KMS-11 (cell line): ENCODE measurements at regions not wholly inside any gene's neighbourhood (a gene's known extent, or its start where the extent isn't known, plus 50 kb on each side); places are given as distances from the start of the nearest gene placed in this dataset.

Experiments
- H2AFZ ChIP-seq: fragments of 200-600 bp; sonication (generic); 2 replicates; pipeline ENCODE4 v1.6.1; 2016; ENCODE audit warnings: antibody characterized with exemption, mixed run types, low read depth
- H3K27ac ChIP-seq: fragments of 200-600 bp; sonication (generic); 2 replicates; pipeline ENCODE4 v1.6.1; 2016; ENCODE audit warnings: mild to moderate bottlenecking, mixed run types
- H3K27me3 ChIP-seq: fragments of 200-600 bp; sonication (generic); 2 replicates; pipeline ENCODE4 v1.6.1; 2017; ENCODE audit warnings: mild to moderate bottlenecking, low read depth, mixed run types, moderate library complexity; ENCODE audit not compliant: insufficient read depth
- H3K36me3 ChIP-seq: fragments of 200-600 bp; sonication (generic); 2 replicates; pipeline ENCODE4 v1.6.1; 2017; ENCODE audit warnings: mild to moderate bottlenecking, mixed run types; ENCODE audit not compliant: insufficient read depth
- H3K4me1 ChIP-seq: fragments of 200-600 bp; sonication (generic); 2 replicates; pipeline ENCODE4 v1.6.1; 2016; ENCODE audit warnings: mild to moderate bottlenecking, low read depth, mixed run types; ENCODE audit not compliant: poor library complexity, severe bottlenecking
- H3K4me2 ChIP-seq: fragments of 200-600 bp; sonication (generic); 2 replicates; pipeline ENCODE4 v1.7.0; 2016; ENCODE audit warnings: mild to moderate bottlenecking, mixed run types
- H3K4me3 ChIP-seq: fragments of 200-600 bp; sonication (generic); IDR thresholded peaks from 2 replicates; pipeline ENCODE4 v1.6.1; 2017; ENCODE audit warnings: low read depth, low read length, mixed read lengths; ENCODE audit not compliant: insufficient read depth
- H3K79me2 ChIP-seq: fragments of 200-600 bp; sonication (generic); 2 replicates; pipeline ENCODE4 v1.6.1; 2016; ENCODE audit warnings: low read depth, mixed run types; ENCODE audit not compliant: insufficient read depth
- H3K9ac ChIP-seq: fragments of 200-600 bp; sonication (generic); 2 replicates; pipeline ENCODE4 v1.6.1; 2016; ENCODE audit warnings: mild to moderate bottlenecking, mixed run types
- H4K20me1 ChIP-seq: fragments of 200-600 bp; sonication (generic); 2 replicates; pipeline ENCODE4 v1.6.1; 2016; ENCODE audit warnings: mild to moderate bottlenecking, mixed run types; ENCODE audit not compliant: insufficient read depth
- TF ChIP-seq, protein P1 (sequence below): fragments of 200-600 bp; sonication (generic); conservative IDR thresholded peaks from 2 replicates; pipeline ENCODE4 v1.6.1; 2017; ENCODE audit warnings: low read depth, mild to moderate bottlenecking, antibody characterized with exemption, low read length, moderate library complexity, mixed read lengths

DNA sequence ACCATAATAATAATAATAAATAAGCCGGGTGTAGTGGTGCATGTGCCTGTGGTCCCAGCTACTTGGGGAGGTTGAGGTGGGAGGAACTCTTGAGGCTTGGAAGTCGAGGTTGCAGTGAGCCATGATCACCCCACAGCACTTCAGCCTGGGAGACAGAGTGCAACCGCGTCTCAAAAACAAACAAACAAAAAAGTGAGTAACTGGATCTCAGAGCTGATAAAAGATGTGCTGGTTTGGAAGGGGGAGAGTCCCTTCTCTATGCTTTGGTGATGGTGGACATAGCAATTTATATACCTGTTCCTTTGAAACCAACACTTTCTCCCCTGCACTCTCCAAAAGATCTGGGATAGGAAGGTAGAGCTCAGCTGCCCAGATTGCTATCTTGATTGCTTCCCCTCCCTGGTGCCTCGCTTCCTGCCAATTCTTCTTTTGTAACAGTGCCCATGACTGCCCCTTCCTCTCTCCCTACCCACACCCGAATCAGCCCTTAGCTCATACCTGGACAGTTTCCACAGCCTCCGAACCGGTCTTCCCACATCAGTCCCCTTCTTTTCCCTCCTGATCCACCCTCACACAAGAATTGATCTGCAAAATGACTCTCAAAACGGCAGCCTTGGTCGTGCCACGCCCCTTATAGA is 55.1 kb upstream of the UBE2E1 start:
- TF ChIP-seq, protein P1, sequence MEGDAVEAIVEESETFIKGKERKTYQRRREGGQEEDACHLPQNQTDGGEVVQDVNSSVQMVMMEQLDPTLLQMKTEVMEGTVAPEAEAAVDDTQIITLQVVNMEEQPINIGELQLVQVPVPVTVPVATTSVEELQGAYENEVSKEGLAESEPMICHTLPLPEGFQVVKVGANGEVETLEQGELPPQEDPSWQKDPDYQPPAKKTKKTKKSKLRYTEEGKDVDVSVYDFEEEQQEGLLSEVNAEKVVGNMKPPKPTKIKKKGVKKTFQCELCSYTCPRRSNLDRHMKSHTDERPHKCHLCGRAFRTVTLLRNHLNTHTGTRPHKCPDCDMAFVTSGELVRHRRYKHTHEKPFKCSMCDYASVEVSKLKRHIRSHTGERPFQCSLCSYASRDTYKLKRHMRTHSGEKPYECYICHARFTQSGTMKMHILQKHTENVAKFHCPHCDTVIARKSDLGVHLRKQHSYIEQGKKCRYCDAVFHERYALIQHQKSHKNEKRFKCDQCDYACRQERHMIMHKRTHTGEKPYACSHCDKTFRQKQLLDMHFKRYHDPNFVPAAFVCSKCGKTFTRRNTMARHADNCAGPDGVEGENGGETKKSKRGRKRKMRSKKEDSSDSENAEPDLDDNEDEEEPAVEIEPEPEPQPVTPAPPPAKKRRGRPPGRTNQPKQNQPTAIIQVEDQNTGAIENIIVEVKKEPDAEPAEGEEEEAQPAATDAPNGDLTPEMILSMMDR = no peak
- Histone ChIP-seq H3K9ac (no peak overlapping the region), H3K27ac (no peak overlapping the region), H3K36me3 (no peaks in the 10 kb centered on the region), H3K27me3 (no peaks in the 10 kb centered on the region), H4K20me1 (no peaks in the 10 kb centered on the region), H3K4me2 (no peak overlapping the region), H3K4me1 (peaks cover 21% of the 10 kb centered on the region), H2AFZ (no peak overlapping the region), H3K4me3 (no peak overlapping the region), H3K79me2 (no peaks in the 10 kb centered on the region)

DNA sequence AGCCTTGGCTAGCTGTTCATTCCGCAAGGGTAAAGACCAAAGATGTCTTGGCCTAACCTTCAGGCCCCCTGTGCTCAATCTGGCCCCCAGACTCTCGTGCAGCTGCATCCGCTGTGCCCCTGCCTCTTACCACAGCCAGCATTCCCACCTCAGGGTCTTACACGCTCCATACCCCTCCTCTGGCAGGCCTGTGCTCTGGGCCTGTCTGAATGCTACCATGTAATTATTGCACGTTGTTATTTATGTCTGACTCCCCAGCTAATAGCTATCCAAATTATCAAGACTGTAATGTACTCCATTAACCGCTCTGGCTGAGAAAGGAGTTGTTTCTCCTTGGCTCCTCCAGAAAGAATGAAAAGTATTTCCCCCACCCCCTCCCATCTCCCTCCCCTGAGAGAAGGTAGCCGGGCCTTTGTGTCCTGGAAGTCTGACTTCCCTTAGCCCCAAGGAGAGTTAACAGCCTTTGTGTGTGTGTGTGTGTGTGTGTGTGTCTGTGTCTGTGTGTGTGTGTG is 54.5 kb upstream of the UBE2E1 start:
- H3K9ac ChIP-seq = no peak overlapping the region
- H3K27me3 ChIP-seq = no peaks in the 10 kb centered on the region
- H3K4me2 ChIP-seq = no peak overlapping the region
- no peaks in the 10 kb centered on the region for H4K20me1 ChIP-seq
- H2AFZ ChIP-seq = no peak overlapping the region
- H3K36me3 ChIP-seq = no peaks in the 10 kb centered on the region
- TF ChIP-seq, protein P1 = no peak
- peaks cover 27% of the 10 kb centered on the region for H3K4me1 ChIP-seq
- no peak overlapping the region for H3K4me3 ChIP-seq
- H3K27ac ChIP-seq = no peak overlapping the region
- H3K79me2 ChIP-seq = no peaks in the 10 kb centered on the region

DNA sequence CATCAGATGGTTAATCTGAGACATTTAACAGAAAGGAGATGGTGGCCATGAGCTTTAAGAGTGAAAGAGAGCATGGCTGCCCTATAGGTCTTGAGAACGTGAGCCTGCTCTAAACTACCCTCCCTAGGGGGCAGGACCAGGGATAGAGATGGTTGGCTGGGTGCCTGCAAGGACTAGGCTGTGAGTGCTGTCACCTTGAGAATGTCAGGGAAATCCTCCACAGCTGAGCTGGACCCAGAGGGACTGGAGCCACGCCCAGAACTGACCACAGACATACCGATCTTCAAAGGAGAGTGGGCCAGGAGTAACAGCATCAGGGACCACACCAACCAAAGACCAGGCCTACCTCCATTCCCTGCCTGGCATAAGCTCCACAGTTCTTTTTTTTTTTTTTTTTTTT is 53.6 kb upstream of the UBE2E1 start:
- TF ChIP-seq, protein P1 = no peak
- Histone ChIP-seq H2AFZ (no peak overlapping the region), H3K27ac (no peak overlapping the region), H3K9ac (no peak overlapping the region), H3K79me2 (no peaks in the 10 kb centered on the region), H3K4me1 (peaks cover 35% of the 10 kb centered on the region), H3K4me3 (no peak overlapping the region), H3K36me3 (no peaks in the 10 kb centered on the region), H4K20me1 (no peaks in the 10 kb centered on the region), H3K27me3 (no peaks in the 10 kb centered on the region), H3K4me2 (no peak overlapping the region)

DNA sequence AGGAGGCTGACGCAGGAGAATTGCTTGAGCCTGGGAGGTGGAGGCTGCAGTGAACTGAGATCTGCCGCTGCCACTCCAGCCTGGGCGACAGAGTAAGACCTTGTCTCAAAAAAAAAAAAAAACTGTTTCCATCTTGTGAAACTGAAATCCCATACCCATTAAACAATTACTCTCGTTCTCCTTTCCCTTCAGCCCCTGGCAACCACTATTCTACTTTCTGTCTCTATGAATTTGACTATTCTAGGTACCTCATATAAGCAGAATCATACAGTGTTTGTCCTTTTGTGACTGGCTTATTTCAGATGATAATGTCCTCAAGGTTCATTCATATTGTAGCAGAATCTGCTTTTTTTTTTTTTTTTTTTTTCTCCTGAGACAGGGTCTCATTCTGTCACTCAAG is 51.5 kb upstream of the UBE2E1 start:
- H3K36me3 ChIP-seq = no peaks in the 10 kb centered on the region
- TF ChIP-seq, protein P1 = no peak
- no peaks in the 10 kb centered on the region for H3K27me3 ChIP-seq
- no peak overlapping the region for H3K4me3 ChIP-seq
- H3K27ac ChIP-seq = no peak overlapping the region
- peaks cover 52% of the 10 kb centered on the region for H3K4me1 ChIP-seq
- no peaks in the 10 kb centered on the region for H4K20me1 ChIP-seq
- no peak overlapping the region for H3K4me2 ChIP-seq
- no peak overlapping the region for H2AFZ ChIP-seq
- H3K9ac ChIP-seq = no peak overlapping the region
- no peaks in the 10 kb centered on the region for H3K79me2 ChIP-seq
